GM18519 (cell line): ENCODE measurements at regions not wholly inside any gene's neighbourhood (a gene's known extent, or its start where the extent isn't known, plus 50 kb on each side); places are given as distances from the start of the nearest gene placed in this dataset.

Experiments used
- ATAC-seq: cut with Tn5 transposase; IDR thresholded peaks from one replicate; pipeline ENCODE4 v1.9.1; 2021; ENCODE audit warnings: mild to moderate bottlenecking, moderate library complexity; ENCODE audit not compliant: unreplicated experiment, low FRiP score

DNA sequence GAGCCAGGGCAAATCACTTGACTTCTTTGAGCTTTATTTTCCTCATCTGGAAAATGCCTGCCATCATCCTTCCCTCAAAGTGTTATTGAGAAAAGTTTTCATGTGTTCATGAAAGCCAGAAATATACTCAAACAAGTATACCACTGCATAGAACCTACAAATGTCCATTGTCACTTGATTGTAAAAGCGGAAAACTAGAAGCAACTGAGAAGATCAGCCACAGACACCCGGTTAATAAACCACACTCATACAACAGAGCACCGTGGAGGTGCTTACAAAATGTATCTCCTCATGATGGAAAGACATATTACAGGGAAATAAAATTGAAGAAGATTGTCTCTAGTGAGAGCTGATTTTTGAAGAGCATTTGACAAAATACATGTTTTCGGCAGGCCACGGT is 117.2 kb upstream of the MSX2 start:
- no peak for ATAC-seq

DNA sequence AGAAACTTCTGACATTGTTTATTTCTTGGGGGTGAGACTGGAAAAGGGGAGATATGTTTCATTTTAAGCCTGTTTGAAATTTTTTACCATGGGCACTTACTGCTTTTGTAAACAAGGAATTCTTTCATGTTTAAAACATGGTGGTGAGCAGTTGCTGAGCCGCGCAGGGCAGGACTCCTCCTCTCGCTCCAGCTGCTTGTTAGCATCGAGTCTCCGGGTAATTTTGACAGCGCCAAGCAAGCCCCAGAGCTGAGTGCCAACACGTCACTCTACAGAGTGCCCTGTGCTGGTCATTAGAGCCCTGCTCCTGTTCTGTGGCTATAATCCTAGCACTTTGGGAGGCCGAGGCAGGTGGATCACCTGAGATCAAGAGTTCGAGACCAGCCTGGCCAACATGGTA is 116.5 kb upstream of the MSX2 start:
- no peak for ATAC-seq

DNA sequence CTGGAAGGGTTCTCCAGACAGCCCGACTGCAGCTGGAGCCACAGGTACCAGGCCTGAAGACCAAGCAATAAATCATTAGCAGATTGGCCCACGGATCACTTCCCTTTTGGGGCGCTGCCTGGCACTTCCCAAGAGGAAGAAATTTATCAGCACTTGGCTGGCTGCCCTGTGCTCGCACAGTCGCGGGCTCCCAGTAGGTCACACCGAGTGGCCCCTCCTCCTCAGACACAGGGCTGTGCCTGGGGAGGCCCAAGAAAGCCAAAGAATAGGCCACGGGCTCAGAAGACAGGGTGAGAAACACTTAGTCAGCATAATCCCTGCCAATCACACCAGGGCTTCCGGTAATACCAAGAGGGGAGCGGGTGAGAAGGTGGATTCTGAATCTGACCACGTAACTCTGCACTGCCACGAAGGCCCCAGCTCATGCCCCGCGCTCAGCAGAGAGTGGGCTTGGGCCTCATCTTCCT is 115.7 kb upstream of the MSX2 start:
- ATAC-seq: no peak

GRCh38 chr5:174609116-174609515 is 115.3 kb upstream of the MSX2 start:
- ATAC-seq: no peak

GRCh38 chr5:174610968-174611367 is 113.4 kb upstream of the MSX2 start:
- ATAC-seq: no peak

- no peak for ATAC-seq
Observed at GRCh38 chr5:174612686-174613085, 111.7 kb upstream of the MSX2 start.

- no peak for ATAC-seq
Observed at GRCh38 chr5:174614500-174615135, 109.8 kb upstream of the MSX2 start.

GRCh38 chr5:174616036-174616435 is 108.3 kb upstream of the MSX2 start:
- ATAC-seq: no peak

DNA sequence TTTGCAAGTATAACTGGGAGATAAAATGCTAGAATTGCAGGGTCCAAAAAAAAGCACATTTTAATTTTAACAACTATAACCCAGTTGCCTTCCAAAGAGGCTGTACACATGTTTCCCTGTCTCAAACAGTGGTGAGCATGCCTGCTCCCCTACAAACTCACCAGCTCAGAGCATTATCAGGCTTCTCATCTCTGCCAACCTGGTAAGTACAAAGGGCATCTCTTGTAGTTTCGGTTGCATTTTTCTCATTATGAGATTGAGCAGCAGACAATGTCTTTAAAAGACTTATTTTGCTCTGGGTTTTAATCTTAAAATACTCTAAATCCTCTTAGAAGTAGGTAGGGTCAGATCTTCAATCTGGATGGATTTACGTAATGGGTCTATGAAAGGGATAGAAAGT is 107.1 kb upstream of the MSX2 start:
- no peak for ATAC-seq

GRCh38 chr5:174617910-174618309 is 106.5 kb upstream of the MSX2 start:
- no peak for ATAC-seq

- ATAC-seq: no peak
Observed at GRCh38 chr5:174618589-174618988, 105.8 kb upstream of the MSX2 start.

GRCh38 chr5:174622067-174622466 is 102.3 kb upstream of the MSX2 start:
- ATAC-seq: no peak

DNA sequence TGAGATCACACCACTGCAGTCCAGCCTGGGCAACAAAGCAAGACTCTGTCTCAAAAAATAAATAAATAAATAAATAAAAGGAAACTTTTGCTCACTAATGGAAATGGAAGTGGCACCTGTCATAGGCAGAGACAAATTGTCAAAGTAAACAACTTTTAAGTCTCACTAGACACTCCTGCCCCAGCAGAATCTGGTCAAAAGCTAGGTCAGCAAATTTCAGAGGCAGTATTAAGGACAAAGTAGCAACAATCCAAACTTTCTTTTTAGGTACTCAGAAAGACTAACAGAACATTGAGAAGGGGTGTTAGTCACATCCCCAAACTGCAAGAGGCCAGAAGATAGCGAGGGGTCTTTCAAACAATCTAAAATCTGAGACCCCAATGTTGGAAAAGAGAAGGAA is 101.4 kb upstream of the MSX2 start:
- ATAC-seq: no peak

DNA sequence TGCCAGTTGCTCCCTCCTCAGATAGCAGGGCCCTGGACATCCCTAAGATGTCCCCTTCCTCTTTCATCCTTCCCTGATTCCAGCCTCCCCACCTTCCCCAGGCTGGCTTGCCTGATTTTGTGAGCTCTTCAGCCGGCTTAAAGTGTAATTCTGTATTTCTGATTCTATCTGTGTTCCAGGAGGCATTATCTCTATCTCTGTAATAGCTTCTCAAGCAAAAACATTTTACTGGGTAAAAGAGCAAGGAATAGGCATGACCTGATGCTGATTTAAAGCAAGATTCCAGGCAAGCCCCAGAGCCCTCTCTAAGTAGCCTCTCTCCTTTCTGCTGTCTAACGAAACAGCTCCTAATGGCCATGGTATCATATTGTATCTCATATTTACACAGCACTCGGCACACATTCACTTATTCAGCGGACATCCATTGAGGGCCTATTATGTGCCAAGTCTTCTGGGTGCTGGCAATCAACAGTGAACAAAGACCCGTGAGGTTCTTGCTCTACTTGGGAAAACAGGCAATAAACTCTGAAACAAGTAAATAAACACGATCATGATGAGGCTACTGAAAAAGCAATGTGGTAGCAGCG is 100.9 kb upstream of the MSX2 start:
- no peak for ATAC-seq

DNA sequence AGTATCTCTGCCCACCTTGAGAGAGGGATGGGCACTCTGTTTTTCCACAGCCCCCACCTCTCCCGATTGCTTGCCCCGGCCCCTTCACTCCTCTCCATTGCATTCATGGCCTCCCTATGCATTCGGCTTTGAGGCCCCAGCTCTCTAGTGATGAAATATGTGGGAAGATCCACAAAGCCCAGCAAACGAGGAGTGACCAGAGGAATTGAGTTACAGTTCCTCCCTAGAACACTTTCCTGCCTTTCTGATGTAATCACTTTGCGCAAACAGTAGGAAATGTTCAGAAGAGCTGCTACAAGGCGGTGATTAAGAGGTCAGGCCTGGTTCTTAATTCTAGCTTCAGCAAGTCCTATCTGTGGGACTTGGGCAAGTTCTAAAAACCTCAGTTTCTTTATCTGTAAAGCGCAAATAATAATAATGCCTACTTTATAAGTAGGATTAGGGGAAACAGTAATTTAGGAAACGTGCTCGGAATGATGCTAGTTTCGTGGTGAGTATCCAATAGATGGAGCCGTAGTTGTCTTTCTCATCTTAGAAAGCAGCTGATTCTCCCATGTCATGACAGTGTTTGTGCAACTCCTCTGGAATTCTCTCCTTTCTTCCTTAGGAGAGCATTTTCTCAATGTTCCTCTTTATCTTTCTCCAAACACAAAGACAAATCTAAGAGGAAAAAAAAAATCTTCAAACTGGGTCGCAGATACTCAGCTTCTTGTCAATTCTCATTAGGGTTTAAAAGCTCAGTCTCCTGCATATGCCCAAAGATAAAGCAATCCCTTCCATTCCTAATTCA is 99.5 kb upstream of the MSX2 start:
- ATAC-seq: no peak

- no peak for ATAC-seq
Observed at GRCh38 chr5:174625591-174626350, 98.6 kb upstream of the MSX2 start.

GRCh38 chr5:174626369-174626920 is 97.9 kb upstream of the MSX2 start:
- no peak for ATAC-seq

DNA sequence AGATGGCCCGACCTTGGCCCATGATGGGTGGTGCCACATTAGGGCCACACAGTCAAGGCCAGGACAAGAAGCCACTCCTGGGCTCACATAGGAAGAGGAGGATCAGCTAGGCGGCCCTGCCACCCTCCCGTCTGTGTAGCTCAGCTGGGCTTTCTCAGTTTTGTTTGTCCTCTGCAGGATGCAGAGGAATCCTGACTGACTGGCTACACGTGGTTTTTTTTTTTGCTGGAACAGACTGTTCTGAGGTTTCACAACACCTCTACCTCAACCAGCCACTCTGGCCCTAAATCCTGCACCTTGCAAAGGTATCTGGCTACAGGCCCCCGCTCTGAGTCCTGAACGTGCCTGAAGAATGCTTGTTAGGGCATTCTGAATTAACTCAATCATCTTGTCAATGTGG is 88.3 kb upstream of the MSX2 start:
- ATAC-seq: no peak

DNA sequence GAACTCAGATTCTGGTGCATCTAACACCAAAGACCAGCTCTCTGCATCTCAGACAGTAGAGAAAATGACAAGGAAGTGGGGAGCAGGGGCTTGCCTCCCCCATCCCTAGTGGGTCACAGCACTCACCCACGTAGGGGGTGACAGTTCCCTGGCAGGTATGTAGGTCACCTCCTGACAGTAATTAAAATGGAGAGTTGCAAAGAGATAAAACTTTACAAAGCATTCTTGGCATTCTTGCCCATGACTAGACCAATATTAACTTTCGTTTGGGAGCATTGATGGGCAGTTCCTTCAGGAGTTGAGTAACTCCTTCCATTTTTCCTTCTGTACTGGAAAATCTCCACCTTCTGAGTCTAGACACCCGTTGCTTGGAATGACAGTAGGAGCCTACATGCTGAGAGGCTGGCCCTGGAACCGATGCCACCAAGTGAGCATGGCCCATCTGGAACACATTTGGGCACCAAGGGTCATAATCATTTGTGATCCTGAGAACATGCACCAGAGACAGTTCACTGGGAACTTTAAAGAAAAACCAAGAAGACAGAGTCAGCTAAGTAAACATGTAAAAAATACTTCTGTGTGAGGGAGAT is 81.5 kb upstream of the MSX2 start:
- ATAC-seq: no peak

DNA sequence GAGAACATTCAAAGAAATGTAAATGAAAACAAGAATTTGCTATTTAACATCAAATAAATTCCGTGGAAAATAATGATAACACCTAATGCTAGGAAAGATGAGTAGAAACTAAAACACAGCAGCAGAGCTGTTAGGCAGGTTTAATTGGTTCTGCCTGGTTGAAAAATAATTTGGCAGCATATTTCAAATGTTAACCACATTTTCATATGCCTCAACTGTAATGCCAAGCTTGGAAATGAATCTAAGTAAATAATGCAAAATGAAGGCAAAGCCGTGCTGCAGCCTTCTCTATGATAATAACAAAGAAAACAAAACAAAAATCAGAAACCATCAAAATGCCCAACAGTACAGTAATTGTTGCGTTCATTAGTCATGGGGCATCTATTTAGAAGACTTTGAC is 79.9 kb upstream of the MSX2 start:
- no peak for ATAC-seq
